NCI-H524 treated with DMSO at 0.1 percent for 48 hours (cell line): ENCODE measurements at regions not wholly inside any gene's neighbourhood (a gene's known extent, or its start where the extent isn't known, plus 50 kb on each side); places are given as distances from the start of the nearest gene placed in this dataset.

Experiments
- DNase-seq: peaks from one replicate; lab custom pipeline; 2025; lab: John Stamatoyannopoulos, UW

- DNase-seq, result no peak
These were observed 190.6 kb downstream of the TTC8 start for GRCh38 chr14:89015016-89015415.

DNA sequence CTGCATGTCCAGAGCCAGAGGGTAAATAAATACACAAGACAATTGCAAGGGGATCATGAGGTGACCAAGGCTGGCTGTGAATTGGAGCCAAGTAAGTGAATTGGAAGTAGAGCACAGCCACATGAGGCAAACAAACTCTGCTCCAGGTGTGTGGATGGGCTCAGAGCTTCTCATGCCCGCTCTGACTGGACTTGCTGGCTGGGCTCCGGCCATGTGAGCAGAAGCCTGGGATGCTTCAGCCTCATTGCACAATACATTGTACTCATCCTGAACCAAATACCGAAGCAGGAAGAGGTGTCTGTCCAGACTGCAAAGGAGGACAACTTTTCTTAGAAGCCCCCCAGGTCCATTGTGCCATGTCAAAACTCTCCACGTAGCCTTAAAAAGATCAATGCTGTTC, 193.0 kb downstream of the TTC8 start:
- no peak for DNase-seq

DNA sequence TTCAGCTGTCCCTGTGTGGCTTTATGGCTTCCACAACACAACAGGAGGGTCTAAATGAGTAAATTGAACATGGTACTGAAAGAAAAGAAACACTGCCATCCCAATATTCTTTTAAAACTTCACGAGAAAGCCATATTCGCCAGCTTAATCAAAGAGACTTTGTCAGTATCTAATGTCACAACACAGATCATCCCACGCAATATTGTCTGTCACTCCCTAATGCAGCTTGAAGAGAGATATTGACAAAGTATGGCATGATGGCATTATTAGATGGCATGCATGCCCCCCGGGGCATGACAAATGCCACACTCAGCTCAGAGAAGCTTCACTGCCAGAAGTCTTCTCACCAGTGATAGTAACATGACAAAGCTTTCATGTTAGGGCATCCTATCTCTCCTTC, 197.8 kb downstream of the TTC8 start:
- DNase-seq, result no peak

DNA sequence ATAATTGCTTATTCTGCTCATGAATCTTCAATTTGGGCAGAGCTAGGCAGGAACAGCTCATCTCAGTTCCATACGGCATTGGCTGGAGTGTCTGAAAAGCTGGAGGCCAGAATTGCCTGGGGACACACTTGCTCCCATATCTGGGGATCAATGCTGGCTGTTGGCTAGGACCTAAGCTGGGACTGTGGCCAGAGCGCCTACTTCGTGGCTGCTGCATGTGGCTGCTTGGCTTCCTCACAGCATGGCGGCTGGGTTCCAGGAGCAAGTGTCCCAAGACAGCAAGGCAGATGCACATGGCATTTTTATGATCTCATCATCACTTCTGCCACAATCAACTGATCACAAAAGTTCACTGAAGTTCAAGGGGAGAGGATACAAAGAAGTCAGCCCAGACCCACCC, 200.2 kb downstream of the TTC8 start:
- DNase-seq, result no peak

- no peak for DNase-seq
These were observed 201.2 kb downstream of the TTC8 start for GRCh38 chr14:89025561-89026236.

GRCh38 chr14:89027097-89027740, 202.8 kb downstream of the TTC8 start:
- DNase-seq, result no peak

DNA sequence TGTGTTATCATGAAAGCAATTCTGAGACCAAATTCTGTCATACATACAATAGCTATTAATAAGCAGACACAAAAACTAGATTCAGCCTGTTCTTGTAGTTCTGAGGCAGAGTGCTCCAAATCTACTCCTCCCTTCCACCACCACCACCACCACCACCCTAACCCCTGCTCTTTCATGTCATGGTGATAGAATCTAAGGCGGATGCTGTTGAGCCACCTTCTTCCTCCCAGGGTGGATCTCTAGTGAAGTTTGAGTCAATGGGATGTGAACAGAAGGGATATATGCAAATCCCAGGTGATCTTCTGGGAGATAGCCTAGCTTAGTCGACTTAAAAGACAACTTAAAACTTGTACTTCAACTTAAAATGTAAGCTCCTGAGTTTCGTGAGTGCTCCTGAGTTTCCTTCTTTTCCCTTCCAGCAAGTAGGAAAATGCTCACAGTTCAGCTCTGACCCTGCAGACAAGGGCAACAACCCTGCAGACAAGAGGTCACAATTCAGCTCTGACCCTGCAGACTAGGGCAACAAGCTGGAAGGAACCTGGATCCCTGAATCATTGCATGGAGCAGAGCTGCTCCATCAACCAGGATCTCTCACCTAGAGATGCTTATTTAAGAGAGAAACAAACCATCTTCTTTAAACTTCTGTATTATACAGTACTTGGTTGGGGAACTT, 204.1 kb downstream of the TTC8 start:
- DNase-seq, result no peak

GRCh38 chr14:89029961-89030694, 205.7 kb downstream of the TTC8 start:
- DNase-seq, result no peak

DNA sequence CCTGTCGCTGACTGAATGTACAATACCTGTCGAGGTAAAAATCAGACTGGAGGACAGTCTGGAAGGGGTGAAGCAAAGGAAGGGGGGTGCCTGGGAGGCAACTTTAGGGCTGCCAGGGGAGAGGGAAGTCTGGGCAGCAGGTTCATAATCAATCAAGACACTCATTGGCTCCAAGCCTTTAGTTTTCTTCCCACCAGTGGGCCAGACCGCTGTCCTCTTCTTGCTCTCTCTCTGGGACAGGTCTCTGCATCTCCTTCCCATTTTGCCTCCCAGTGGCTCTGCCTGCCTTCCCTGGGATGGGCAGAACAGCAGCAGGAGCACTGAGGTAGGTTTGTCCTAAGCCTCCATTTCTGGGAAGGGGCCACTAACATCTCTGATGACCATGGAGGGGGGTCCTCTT, 206.5 kb downstream of the TTC8 start:
- no peak for DNase-seq

- DNase-seq, result no peak
These were observed 207.7 kb downstream of the TTC8 start for GRCh38 chr14:89032086-89032649.

DNA sequence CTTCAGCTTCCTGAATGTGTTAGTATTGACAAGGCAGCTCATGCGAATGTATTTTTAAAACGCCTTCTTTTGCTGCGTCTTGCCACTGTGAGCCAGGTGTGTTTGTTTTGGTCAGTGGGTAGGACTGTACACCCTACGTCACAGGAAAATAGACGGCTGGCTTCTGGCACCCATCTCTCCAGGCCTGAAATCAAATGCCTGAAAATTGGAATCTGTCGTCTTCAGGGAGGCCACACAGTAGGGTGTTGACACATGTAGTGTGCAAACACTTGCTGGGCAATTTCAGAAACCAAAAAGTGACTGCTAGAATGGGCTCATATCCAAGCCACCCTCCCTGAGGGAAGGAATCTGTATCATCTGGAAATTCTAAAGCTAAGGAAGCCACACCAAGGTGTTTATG, 209.3 kb downstream of the TTC8 start:
- DNase-seq, result no peak

DNA sequence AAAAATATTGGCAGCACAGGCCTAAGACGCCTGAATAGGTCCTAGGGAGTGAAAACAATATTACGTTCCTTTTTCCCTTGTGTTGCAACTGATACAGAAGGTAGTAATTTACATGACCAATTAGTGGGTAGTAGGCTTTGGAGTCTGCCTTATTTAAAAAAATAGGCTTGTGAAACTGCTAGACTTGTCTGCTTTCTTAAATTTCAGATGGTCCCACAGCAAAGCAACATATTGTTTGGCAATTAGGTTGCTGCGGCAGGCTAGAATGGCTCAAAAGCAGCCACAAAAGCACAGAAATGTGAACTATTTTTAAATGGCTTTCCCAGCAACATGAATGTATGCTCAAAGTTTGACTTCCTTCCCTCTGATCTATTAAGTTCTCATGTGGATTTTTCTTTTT, 211.9 kb downstream of the TTC8 start:
- DNase-seq, result no peak

DNA sequence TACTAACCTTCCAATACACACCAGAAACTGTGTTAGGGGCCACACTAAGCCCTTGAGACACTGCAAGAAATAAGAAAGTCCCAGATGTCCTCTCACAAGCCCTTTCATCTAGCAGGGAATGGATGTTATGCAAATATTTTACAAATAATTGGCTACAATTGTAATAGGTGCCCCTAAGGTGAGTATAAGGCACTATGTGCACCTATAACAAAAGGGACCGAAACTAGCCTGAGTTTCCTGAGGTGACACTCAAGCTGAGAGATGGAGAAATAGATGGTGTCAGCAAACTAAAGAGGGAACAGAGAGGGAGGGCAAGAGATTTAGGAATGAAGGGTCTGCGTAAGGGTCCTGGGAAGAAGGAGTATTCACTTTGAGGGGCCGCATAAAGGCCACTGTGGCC, 212.6 kb downstream of the TTC8 start:
- DNase-seq, result no peak

DNA sequence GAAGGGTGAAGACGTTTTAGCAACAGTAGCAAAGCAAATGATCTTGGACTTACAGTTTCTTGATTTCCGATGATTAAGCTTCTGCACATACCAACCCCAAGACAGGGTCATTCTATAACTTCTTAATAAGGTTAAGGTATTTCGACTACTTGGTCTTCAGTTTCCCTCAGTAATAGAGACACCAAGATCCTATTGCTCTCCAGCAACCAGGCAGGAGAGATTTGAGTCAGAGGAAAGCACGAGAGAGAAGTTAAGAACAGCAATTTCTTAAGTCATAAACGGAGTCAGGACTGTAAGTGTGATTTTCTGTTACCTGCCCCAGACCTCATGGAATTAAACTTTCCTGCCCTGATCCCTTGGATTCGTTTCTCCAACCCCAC, 215.6 kb downstream of the TTC8 start:
- DNase-seq, result no peak

DNA sequence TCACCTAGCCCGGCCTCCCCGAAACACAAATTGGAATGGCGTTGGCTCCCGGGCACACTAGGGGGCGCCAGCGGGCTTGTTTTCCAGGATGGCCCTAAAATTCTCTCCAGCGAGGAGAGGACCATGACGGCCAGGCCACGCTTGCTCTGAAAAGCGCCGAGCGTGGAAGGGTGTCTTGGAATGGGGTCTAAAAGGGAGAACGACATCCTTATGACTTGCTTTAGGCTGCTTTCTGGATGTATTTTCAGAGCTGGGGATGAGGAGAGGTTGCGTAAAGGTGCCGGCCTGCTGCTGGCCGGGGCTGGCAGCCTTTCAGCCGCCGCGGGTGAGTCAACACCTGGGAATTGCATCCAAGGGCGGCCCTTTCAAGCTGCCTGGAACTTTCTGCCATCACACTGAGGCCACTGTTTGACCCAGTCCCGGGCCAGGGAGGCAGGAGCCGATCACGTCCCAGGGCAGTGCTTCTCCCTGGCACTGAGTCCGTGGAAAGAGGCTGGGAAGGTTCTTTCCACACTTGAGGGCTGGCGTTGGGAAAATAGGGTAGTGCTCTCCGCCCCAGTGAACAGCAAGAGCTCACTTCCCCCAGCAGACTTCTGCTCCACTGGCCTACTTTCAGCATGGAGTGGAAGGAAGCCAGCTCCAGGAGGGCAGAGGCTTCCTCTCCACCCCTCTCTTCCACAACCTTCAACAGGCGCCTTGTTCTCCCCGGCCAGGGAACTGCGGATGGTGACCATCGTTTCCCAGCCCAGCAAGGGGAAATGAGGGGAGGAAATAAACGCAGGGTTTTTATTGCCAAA, 216.2 kb downstream of the TTC8 start:
- DNase-seq, result peak; percentile 36

DNA sequence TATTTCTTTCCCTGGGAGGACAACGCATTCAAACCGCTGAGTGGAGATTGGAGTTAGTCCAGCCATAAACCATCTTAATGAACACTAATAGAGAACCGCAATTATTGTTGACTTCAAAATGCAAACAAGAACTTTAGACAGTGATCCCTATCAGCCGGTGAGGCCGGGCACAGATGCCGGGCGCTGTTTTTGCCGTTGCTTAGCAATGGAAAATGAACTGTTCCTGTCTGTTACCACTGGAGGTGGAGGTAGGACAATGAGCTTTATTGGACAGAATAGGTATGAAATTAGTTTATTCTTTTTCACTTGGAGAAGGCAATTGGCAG, 216.8 kb downstream of the TTC8 start:
- DNase-seq, result no peak

GRCh38 chr14:89042021-89042420, 217.6 kb downstream of the TTC8 start:
- no peak for DNase-seq

GRCh38 chr14:89053303-89053702, 228.9 kb downstream of the TTC8 start:
- no peak for DNase-seq

GRCh38 chr14:89056394-89056793, 231.9 kb downstream of the TTC8 start:
- DNase-seq, result no peak

GRCh38 chr14:89058697-89059096, 234.2 kb downstream of the TTC8 start:
- no peak for DNase-seq

- DNase-seq, result no peak
These were observed 235.7 kb downstream of the TTC8 start for GRCh38 chr14:89060191-89060590.

GRCh38 chr14:89061696-89062095, 237.2 kb downstream of the TTC8 start:
- DNase-seq, result no peak
